Parathyroid adenoma (tissue), 2 donors: ENCODE measurements at regions not wholly inside any gene's neighbourhood (a gene's known extent, or its start where the extent isn't known, plus 50 kb on each side); places are given as distances from the start of the nearest gene placed in this dataset.

Source experiments
- H2AFZ ChIP-seq: fragments of 300-600 bp; sonication (generic); one replicate; pipeline ENCODE4 v1.7.0; 2017; ENCODE audit warnings: antibody characterized with exemption, mild to moderate bottlenecking
- H3K27ac ChIP-seq: fragments of 300-600 bp; sonication (generic); one replicate; pipeline ENCODE4 v1.7.0; 2017
- H3K27me3 ChIP-seq: fragments of 300-600 bp; sonication (generic); one replicate; pipeline ENCODE4 v1.7.0; 2017; ENCODE audit warnings: low read length; ENCODE audit not compliant: control insufficient read depth, insufficient read depth
- H3K36me3 ChIP-seq: fragments of 300-600 bp; sonication (generic); one replicate; pipeline ENCODE4 v1.7.0; 2017; ENCODE audit warnings: low read length; ENCODE audit not compliant: control insufficient read depth, insufficient read depth
- H3K4me1 ChIP-seq: fragments of 300-600 bp; sonication (generic); one replicate; pipeline ENCODE4 v1.7.0; 2017; ENCODE audit warnings: control low read depth
- H3K4me2 ChIP-seq: fragments of 300-600 bp; sonication (generic); one replicate; pipeline ENCODE4 v1.7.0; 2017; ENCODE audit warnings: low read length
- H3K4me3 ChIP-seq: fragments of 300-600 bp; sonication (generic); one replicate; pipeline ENCODE4 v1.7.0; 2017; ENCODE audit warnings: low read depth, low read length
- H3K79me2 ChIP-seq: fragments of 300-600 bp; sonication (generic); one replicate; pipeline ENCODE4 v1.7.0; 2017; ENCODE audit warnings: control low read depth
- H3K9ac ChIP-seq: fragments of 300-600 bp; sonication (generic); one replicate; pipeline ENCODE4 v1.7.0; 2017; ENCODE audit warnings: mild to moderate bottlenecking
- H3K9me3 ChIP-seq: fragments of 300-600 bp; sonication (generic); one replicate; pipeline ENCODE4 v1.7.0; 2017; ENCODE audit warnings: low read length; ENCODE audit not compliant: control insufficient read depth
- TF ChIP-seq, protein P1 (sequence below): fragments of 300-600 bp; sonication (generic); IDR thresholded peaks from one replicate; pipeline ENCODE4 v1.7.0; 2017; ENCODE audit warnings: antibody characterized with exemption, mild to moderate bottlenecking
- donor health status: primary hyperparathyroidism.

- no peak overlapping the region for H3K4me2 ChIP-seq
- H3K9ac ChIP-seq = no peak overlapping the region
- H3K79me2 ChIP-seq = no peaks in the 10 kb centered on the region
- H3K4me3 ChIP-seq = no peak overlapping the region
- H3K9me3 ChIP-seq = no peaks in the 10 kb centered on the region
- no peaks in the 10 kb centered on the region for H3K36me3 ChIP-seq
- no peaks in the 10 kb centered on the region for H3K27me3 ChIP-seq
- peaks cover 8% of the 10 kb centered on the region for H3K4me1 ChIP-seq
- TF ChIP-seq, protein P1, sequence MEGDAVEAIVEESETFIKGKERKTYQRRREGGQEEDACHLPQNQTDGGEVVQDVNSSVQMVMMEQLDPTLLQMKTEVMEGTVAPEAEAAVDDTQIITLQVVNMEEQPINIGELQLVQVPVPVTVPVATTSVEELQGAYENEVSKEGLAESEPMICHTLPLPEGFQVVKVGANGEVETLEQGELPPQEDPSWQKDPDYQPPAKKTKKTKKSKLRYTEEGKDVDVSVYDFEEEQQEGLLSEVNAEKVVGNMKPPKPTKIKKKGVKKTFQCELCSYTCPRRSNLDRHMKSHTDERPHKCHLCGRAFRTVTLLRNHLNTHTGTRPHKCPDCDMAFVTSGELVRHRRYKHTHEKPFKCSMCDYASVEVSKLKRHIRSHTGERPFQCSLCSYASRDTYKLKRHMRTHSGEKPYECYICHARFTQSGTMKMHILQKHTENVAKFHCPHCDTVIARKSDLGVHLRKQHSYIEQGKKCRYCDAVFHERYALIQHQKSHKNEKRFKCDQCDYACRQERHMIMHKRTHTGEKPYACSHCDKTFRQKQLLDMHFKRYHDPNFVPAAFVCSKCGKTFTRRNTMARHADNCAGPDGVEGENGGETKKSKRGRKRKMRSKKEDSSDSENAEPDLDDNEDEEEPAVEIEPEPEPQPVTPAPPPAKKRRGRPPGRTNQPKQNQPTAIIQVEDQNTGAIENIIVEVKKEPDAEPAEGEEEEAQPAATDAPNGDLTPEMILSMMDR = no peak
- H2AFZ ChIP-seq = peak overlapping the region; percentile 67
- peak overlapping the region; percentile 34 for H3K27ac ChIP-seq
Measured at GRCh38 chr3:104909198-104909597, 457.5 kb upstream of the ALCAM start.

DNA sequence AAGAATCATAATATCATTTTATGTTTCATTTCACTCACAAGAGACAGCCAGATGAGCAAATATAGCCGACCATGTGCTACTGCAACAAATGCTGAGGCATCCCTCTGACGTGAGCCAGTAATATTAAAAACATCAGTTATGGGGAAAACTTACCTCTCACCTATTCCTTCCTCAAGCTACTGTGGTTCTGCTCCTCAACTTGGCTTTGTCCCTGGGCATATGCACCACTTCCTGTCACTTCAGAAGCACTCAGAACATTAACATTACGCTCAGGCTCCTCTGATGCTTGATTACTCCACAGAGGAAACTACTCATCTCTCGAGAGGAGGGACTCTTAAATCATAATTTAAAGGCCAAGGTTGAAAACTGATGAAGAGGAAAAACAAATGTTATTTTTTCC, 457.0 kb upstream of the ALCAM start:
- Histone ChIP-seq H3K36me3 (no peaks in the 10 kb centered on the region), H3K4me1 (peaks cover 8% of the 10 kb centered on the region), H2AFZ (peak overlapping the region; percentile 67), H3K4me2 (no peak overlapping the region), H3K79me2 (no peaks in the 10 kb centered on the region), H3K4me3 (no peak overlapping the region), H3K9ac (no peak overlapping the region), H3K27me3 (no peaks in the 10 kb centered on the region), H3K9me3 (no peaks in the 10 kb centered on the region), H3K27ac (no peak overlapping the region)
- TF ChIP-seq, protein P1 = no peak

DNA sequence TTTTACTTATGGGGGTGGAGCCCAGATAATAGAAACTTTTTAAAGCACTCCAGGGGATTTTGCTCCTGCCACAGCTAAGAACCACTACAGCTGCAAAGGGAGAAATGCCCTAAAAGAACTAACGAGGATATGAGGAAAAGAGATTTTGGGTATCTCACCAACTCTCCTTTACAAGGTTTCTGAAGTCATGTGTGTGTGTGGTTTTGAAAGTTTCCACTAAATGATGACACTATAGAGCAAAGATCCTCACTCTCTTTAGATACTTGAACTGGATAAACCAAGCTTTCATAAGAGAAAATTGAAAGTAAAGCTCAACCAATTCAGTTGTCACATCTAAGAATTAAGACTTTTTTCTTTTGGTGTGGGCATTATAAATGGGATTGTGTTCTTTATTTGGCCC, 455.3 kb upstream of the ALCAM start:
- no peaks in the 10 kb centered on the region for H3K79me2 ChIP-seq

GRCh38 chr3:104916971-104917370, 449.7 kb upstream of the ALCAM start:
- H3K9ac ChIP-seq = no peak overlapping the region
- TF ChIP-seq, protein P1 = no peak
- H3K4me2 ChIP-seq = no peak overlapping the region
- H2AFZ ChIP-seq = no peak overlapping the region
- no peaks in the 10 kb centered on the region for H3K36me3 ChIP-seq
- H3K27ac ChIP-seq = no peak overlapping the region
- H3K4me3 ChIP-seq = no peak overlapping the region
- H3K9me3 ChIP-seq = no peaks in the 10 kb centered on the region
- H3K79me2 ChIP-seq = no peaks in the 10 kb centered on the region
- H3K27me3 ChIP-seq = no peaks in the 10 kb centered on the region
- H3K4me1 ChIP-seq = peaks cover 3% of the 10 kb centered on the region

More for the DNA sequence above, 455.3 kb upstream of the ALCAM start:
- Histone ChIP-seq H3K36me3 (no peaks in the 10 kb centered on the region), H3K9me3 (no peaks in the 10 kb centered on the region), H3K4me1 (peaks cover 11% of the 10 kb centered on the region), H3K9ac (no peak overlapping the region), H3K27ac (no peak overlapping the region), H3K4me2 (no peak overlapping the region), H3K4me3 (no peak overlapping the region), H3K27me3 (no peaks in the 10 kb centered on the region), H2AFZ (peak overlapping the region; percentile 34)
- TF ChIP-seq, protein P1 = no peak

DNA sequence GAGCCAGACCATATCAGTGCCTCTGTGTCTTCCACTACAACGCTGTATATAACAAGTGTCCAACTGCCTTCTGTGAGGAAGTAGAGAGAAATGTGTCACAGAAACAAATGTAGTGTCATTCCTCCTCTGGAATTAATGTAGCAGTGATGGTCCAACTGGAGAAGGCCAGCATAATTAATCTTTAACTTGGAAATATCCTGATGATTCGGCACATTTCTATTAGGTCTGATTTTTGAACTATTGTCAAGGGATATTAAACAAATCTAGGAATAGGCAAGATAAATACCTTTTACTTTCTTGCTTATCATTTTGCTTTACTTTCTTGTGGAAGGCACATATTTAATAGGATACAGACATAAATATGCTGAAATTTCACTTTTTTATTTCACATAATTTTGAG, 446.2 kb upstream of the ALCAM start:
- Histone ChIP-seq H3K36me3 (no peaks in the 10 kb centered on the region), H3K9ac (no peak overlapping the region), H3K79me2 (no peaks in the 10 kb centered on the region), H3K4me1 (peaks cover 3% of the 10 kb centered on the region), H3K4me3 (no peak overlapping the region), H3K27me3 (no peaks in the 10 kb centered on the region), H3K9me3 (no peaks in the 10 kb centered on the region), H3K4me2 (no peak overlapping the region), H3K27ac (no peak overlapping the region), H2AFZ (no peak overlapping the region)
- TF ChIP-seq, protein P1 = no peak
